ENCODE measurements at regions not wholly inside any gene's neighbourhood (a gene's known extent, or its start where the extent isn't known, plus 50 kb on each side); places are given as distances from the start of the nearest gene placed in this dataset.

DNA sequence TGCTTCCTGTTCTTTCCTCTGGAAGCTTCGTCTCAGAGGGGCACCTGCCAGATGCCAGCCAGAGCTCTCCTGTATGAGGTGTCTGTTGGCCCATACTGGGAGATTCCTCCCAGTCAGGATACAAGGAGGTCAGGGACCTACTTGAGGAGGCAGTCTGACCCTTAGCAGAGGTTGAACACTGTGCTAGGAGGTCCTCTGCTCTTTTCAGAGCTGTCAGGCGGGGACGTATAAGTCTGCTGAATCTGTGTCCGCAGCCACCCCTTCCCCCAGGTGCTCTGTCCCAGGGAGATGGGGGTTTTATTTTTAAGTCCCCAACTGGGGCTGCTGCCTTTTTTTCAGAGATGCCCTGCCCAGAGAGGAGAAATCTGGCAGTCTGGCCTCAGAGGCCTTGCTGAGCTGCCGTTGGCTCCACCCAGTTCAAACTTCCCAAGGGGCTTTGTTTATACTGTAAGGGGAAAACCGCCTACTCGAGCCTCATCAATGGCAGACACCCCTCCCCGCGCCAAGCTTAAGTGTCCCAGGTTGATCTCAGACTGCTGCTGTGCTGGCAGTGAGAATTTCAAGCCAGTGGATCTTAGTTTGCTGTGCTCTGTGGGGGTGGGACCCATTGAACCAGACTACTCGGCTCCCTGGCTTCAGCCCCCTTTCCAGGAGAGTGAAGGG, 326.7 kb downstream of the BCKDHB start:
- TF ChIP-seq, protein P1, sequence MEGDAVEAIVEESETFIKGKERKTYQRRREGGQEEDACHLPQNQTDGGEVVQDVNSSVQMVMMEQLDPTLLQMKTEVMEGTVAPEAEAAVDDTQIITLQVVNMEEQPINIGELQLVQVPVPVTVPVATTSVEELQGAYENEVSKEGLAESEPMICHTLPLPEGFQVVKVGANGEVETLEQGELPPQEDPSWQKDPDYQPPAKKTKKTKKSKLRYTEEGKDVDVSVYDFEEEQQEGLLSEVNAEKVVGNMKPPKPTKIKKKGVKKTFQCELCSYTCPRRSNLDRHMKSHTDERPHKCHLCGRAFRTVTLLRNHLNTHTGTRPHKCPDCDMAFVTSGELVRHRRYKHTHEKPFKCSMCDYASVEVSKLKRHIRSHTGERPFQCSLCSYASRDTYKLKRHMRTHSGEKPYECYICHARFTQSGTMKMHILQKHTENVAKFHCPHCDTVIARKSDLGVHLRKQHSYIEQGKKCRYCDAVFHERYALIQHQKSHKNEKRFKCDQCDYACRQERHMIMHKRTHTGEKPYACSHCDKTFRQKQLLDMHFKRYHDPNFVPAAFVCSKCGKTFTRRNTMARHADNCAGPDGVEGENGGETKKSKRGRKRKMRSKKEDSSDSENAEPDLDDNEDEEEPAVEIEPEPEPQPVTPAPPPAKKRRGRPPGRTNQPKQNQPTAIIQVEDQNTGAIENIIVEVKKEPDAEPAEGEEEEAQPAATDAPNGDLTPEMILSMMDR (IDR thresholded peaks at IDR 0.05), result no peak
- no peak for TF ChIP-seq POLR2A (IDR thresholded peaks at IDR 0.05)

Data from lower leg skin (tissue), 3 donors.